ENCODE measurements at regions not wholly inside any gene's neighbourhood (a gene's known extent, or its start where the extent isn't known, plus 50 kb on each side); places are given as distances from the start of the nearest gene placed in this dataset.
A peak's percentile ranks its signal among the peaks of the same experiment; 100 is the strongest.
"Not testable (repeated sequence)": the region's sequence is repeated elsewhere in the genome, so short reads cannot be mapped to it uniquely, and the experiment has no call there.

DNA sequence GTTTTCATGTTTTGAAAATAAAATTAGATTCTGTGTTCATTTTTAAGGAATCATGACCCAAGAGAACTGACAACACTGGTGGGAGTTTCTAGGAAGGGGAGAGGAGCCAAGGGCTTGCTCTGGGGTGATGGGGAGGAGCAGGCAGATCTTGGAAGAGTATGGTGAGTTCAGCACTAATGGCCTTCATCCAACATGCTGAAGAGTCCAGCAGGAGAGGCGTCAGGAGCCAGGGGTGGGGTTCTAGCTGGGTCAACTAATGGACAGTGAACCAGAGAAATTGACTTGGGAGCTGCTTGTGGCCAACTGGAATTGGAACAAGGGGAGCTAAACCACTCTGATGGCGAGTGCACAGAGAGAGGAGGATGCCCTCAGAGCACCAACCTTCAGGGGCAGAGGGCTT is 107.1 kb downstream of the MRPL14 start:
- TF ChIP-seq, protein P1, sequence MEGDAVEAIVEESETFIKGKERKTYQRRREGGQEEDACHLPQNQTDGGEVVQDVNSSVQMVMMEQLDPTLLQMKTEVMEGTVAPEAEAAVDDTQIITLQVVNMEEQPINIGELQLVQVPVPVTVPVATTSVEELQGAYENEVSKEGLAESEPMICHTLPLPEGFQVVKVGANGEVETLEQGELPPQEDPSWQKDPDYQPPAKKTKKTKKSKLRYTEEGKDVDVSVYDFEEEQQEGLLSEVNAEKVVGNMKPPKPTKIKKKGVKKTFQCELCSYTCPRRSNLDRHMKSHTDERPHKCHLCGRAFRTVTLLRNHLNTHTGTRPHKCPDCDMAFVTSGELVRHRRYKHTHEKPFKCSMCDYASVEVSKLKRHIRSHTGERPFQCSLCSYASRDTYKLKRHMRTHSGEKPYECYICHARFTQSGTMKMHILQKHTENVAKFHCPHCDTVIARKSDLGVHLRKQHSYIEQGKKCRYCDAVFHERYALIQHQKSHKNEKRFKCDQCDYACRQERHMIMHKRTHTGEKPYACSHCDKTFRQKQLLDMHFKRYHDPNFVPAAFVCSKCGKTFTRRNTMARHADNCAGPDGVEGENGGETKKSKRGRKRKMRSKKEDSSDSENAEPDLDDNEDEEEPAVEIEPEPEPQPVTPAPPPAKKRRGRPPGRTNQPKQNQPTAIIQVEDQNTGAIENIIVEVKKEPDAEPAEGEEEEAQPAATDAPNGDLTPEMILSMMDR (IDR thresholded peaks at IDR 0.05 in 4 of 5, conservative IDR thresholded peaks at IDR 0.05 in 1 of 5), result no peak
- TF ChIP-seq POLR2A (IDR thresholded peaks at IDR 0.05), result no peak
- ATAC-seq, result no peak
- no peak overlapping the region for H3K27ac ChIP-seq
- H3K36me3 ChIP-seq, result no peaks in the 10 kb centered on the region
- in situ Hi-C loops (cut with MboI; ENCODE audit: low sequenced_read_pairs in 4 of 4), result no loop called here
- no peaks in the 10 kb centered on the region for H3K9me3 ChIP-seq
- no peak overlapping the region for H3K4me3 ChIP-seq
- no peak for DNase-seq
- no peaks in the 10 kb centered on the region for H3K4me1 ChIP-seq
- intact Hi-C loops (cut with DNase I; ENCODE audit: low total_unique reads), result no loop called here
- no peaks in the 10 kb centered on the region for H3K27me3 ChIP-seq

DNA sequence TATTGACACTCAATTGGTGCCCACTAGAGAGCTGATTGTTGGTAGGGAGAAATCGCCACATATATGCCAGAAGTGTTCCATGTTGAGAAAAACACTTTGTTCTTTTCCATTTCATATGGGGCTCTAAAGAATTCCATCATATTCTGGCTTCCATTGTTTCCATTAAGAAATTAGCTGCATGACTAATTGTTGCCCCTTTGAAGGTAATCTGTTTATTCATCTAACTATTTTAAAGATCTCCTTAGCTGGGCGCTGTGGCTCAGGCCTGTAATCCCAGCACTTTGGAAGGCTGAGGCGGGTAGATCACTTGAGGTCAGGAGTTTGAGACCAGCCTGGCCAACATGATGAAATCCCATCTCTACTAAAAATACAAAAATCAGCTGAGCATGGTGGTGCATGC is 109.9 kb downstream of the MRPL14 start:
- H3K27ac ChIP-seq; H3K36me3 ChIP-seq; intact Hi-C loops (cut with DNase I; ENCODE audit: low total_unique reads); H3K4me3 ChIP-seq; in situ Hi-C loops (cut with MboI; ENCODE audit: low sequenced_read_pairs in 4 of 4); H3K9me3 ChIP-seq; ATAC-seq; H3K4me1 ChIP-seq; DNase-seq; H3K27me3 ChIP-seq: not testable (repeated sequence)

DNA sequence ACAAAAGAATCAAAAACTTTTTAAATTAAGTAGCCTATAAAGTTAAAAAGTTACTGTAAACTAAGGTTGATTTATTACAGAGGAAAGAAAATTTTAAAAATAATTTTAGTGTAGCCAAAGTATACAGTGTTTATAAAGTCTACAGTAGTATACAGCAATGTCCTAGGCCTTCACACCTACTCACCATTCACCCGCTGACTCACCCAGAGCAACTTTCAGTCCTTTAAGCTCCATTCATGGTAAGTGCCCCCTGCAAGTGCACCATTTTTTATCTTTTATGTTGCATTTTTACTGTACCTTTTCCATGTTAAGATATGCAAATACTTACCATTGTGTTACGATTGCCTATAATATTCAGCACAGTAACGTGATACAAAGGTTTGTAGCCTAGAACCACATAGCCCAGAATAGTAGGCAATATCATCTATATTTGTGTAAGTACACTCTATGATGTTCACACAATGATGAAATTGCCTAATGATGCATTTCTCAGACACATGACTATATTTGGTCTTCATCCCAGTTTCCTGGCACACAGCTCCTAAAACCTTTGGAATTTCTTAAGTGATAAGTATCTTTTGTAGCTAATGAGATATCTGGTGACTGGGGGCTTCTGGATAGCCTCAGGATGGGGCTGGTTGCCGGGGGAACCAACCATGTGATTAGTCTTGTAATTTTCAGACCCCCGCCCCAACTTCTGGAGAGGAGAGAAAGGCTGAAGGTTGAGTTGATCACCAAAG is 111.0 kb downstream of the MRPL14 start:
- H3K4me3 ChIP-seq, result no peak overlapping the region
- peaks cover 5 to 7% of the 10 kb centered on the region in 2 donors for H3K4me1 ChIP-seq
- TF ChIP-seq, protein P1 (IDR thresholded peaks at IDR 0.05 in 4 of 5, conservative IDR thresholded peaks at IDR 0.05 in 1 of 5), result no peak
- TF ChIP-seq POLR2A (IDR thresholded peaks at IDR 0.05), result no peak
- intact Hi-C loops (cut with DNase I; ENCODE audit: low total_unique reads), result no loop called here
- H3K9me3 ChIP-seq, result no peaks in the 10 kb centered on the region
- no peak overlapping the region for H3K27ac ChIP-seq
- no peak for ATAC-seq
- DNase-seq, result no peak
- no peaks in the 10 kb centered on the region for H3K27me3 ChIP-seq
- H3K36me3 ChIP-seq, result no peaks in the 10 kb centered on the region
- in situ Hi-C loops (cut with MboI; ENCODE audit: low sequenced_read_pairs in 4 of 4), result no loop called here

DNA sequence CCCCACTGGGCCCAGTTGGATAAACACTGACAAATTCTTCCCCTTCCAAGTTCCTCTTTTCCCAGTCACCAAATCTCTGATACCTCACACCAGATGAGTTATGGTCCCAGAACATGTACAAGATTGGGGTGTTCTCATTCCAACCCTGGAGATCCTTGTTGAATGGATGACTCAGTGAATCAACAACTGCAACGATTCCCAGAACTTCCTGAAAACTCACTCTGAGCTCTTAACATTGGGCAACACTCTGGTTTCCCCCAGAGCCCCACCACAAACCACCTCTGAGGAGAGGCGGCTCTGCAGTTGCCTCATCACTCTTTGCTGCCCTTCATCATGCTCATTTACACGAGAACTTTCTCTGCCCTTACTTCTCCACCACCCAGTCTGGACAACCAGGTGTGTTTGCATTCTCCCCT is 115.2 kb downstream of the MRPL14 start:
- Histone ChIP-seq H3K4me3 (no peak overlapping the region), H3K27me3 (no peaks in the 10 kb centered on the region), H3K4me1 (peaks cover 22 to 26% of the 10 kb centered on the region in 2 donors), H3K27ac (peak overlapping the region in 1 of 4 donors; percentile 93), H3K9me3 (no peaks in the 10 kb centered on the region), H3K36me3 (no peaks in the 10 kb centered on the region)
- TF ChIP-seq POLR2A (IDR thresholded peaks at IDR 0.05), result no peak
- TF ChIP-seq, protein P1 (IDR thresholded peaks at IDR 0.05 in 4 of 5, conservative IDR thresholded peaks at IDR 0.05 in 1 of 5), result no peak
- ATAC-seq (no peak), DNase-seq (no peak)
- in situ Hi-C loops (cut with MboI; ENCODE audit: low sequenced_read_pairs in 4 of 4) (no loop called here), intact Hi-C loops (cut with DNase I; ENCODE audit: low total_unique reads) (no loop called here)

DNA sequence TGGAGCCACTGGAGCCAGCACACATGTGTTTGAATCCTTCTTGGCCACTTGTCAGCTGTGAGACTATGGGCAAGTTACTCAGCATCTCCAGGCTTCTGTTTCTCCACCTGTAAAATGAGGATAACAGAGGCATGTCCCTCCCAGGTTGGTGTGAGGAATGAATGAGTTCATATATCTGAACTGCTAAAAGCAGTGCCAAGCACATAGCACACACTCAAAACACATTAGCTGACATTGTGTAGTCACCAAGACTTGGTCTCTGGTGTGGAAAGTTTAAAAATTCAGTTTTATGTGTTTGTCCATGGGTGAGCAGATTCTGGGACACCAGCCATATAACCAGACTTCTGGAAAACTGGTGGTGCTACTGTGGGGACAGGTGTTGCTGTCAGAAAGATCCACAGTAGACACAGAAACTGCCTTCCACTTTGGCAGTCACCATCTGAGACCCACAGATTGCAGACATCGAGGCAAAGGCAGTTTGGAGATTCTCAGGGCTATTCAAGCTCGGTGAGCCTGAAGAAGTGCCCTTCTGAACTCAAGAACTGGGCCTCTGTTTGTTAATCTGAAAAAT is 115.8 kb downstream of the MRPL14 start:
- H3K27ac ChIP-seq, result peak overlapping the region; percentile 36 to 93 (median 68)
- ATAC-seq (no peak), DNase-seq (no peak)
- H3K4me3 ChIP-seq, result no peak overlapping the region
- no peaks in the 10 kb centered on the region for H3K9me3 ChIP-seq
- in situ Hi-C loops (cut with MboI; ENCODE audit: low sequenced_read_pairs in 4 of 4), result no loop called here
- intact Hi-C loops (cut with DNase I; ENCODE audit: low total_unique reads), result no loop called here
- peaks cover 24 to 28% of the 10 kb centered on the region in 2 donors for H3K4me1 ChIP-seq
- H3K36me3 ChIP-seq, result no peaks in the 10 kb centered on the region
- no peak for TF ChIP-seq POLR2A (IDR thresholded peaks at IDR 0.05)
- TF ChIP-seq, protein P1 (IDR thresholded peaks at IDR 0.05 in 4 of 5, conservative IDR thresholded peaks at IDR 0.05 in 1 of 5), result no peak
- no peaks in the 10 kb centered on the region for H3K27me3 ChIP-seq
